HEK293 (cell line): ENCODE measurements at regions not wholly inside any gene's neighbourhood (a gene's known extent, or its start where the extent isn't known, plus 50 kb on each side); places are given as distances from the start of the nearest gene placed in this dataset.

Experiments
- KLF16 ChIP-seq: fragments of 450-650 bp; formaldehyde crosslinking; IDR thresholded peaks from 2 replicates; pipeline ENCODE4 v1.5.1; 2017; ENCODE audit warnings: missing biosample characterization, missing genetic modification characterization
- KLF7 ChIP-seq: fragments of 450-650 bp; formaldehyde crosslinking; IDR thresholded peaks from 2 replicates; pipeline ENCODE4 v1.5.1; 2016; ENCODE audit warnings: missing biosample characterization, missing genetic modification characterization, borderline replicate concordance
- KLF9 ChIP-seq: fragments of 450-650 bp; formaldehyde crosslinking; IDR thresholded peaks from 2 replicates; pipeline ENCODE4 v1.5.1; 2016; ENCODE audit warnings: missing biosample characterization, missing genetic modification characterization, low read depth
- OSR2 ChIP-seq: fragments of 450-650 bp; formaldehyde crosslinking; IDR thresholded peaks from 2 replicates; pipeline ENCODE4 v1.5.1; 2016; ENCODE audit warnings: missing biosample characterization, missing genetic modification characterization
- PRDM1 ChIP-seq: fragments of 450-650 bp; formaldehyde crosslinking; IDR thresholded peaks from 2 replicates; pipeline ENCODE4; 2016; ENCODE audit warnings: missing biosample characterization, missing genetic modification characterization
- SCRT2 ChIP-seq: fragments of 450-650 bp; formaldehyde crosslinking; IDR thresholded peaks from 2 replicates; pipeline ENCODE4 v1.5.1; 2016; ENCODE audit warnings: missing biosample characterization, missing genetic modification characterization
- SP7 ChIP-seq: fragments of 450-650 bp; formaldehyde crosslinking; IDR thresholded peaks from 2 replicates; pipeline ENCODE4 v1.5.1; 2016; ENCODE audit warnings: missing biosample characterization, missing genetic modification characterization
- ZNF112 ChIP-seq: fragments of 450-650 bp; formaldehyde crosslinking; IDR thresholded peaks from 2 replicates; pipeline ENCODE4 v1.5.0; 2017; ENCODE audit warnings: missing biosample characterization, missing genetic modification characterization
- ZNF121 ChIP-seq: fragments of 450-650 bp; formaldehyde crosslinking; IDR thresholded peaks from 2 replicates; pipeline ENCODE4 v1.5.1; 2016; ENCODE audit warnings: missing biosample characterization, missing genetic modification characterization
- ZNF138 ChIP-seq: fragments of 450-650 bp; formaldehyde crosslinking; IDR thresholded peaks from 2 replicates; pipeline ENCODE4 v1.5.1; 2016; ENCODE audit warnings: missing biosample characterization, missing genetic modification characterization, borderline replicate concordance
- ZNF155 ChIP-seq: fragments of 450-650 bp; formaldehyde crosslinking; IDR thresholded peaks from 2 replicates; pipeline ENCODE4 v1.5.1; 2016; ENCODE audit warnings: missing biosample characterization, missing genetic modification characterization
- ZNF16 ChIP-seq: fragments of 450-650 bp; formaldehyde crosslinking; IDR thresholded peaks from 2 replicates; pipeline ENCODE4 v1.5.1; 2016; ENCODE audit warnings: low read depth, missing biosample characterization, missing genetic modification characterization
- ZNF214 ChIP-seq: fragments of 450-650 bp; formaldehyde crosslinking; IDR thresholded peaks from 2 replicates; pipeline ENCODE4 v1.5.1; 2017; ENCODE audit warnings: missing biosample characterization, mild to moderate bottlenecking, missing genetic modification characterization, borderline replicate concordance
- ZNF292 ChIP-seq: fragments of 450-650 bp; formaldehyde crosslinking; IDR thresholded peaks from 2 replicates; pipeline ENCODE4 v1.5.1; 2016; ENCODE audit warnings: low read depth, missing biosample characterization, missing genetic modification characterization, borderline replicate concordance
- ZNF302 ChIP-seq: fragments of 450-650 bp; formaldehyde crosslinking; IDR thresholded peaks from 2 replicates; pipeline ENCODE4 v1.5.1; 2016; ENCODE audit warnings: missing biosample characterization, missing genetic modification characterization, low read depth
- ZNF341 ChIP-seq: fragments of 450-650 bp; formaldehyde crosslinking; IDR thresholded peaks from 2 replicates; pipeline ENCODE4; 2016; ENCODE audit warnings: low read depth, missing biosample characterization, missing genetic modification characterization
- ZNF350 ChIP-seq: fragments of 450-650 bp; formaldehyde crosslinking; IDR thresholded peaks from 2 replicates; pipeline ENCODE4 v1.5.0; 2017; ENCODE audit warnings: missing biosample characterization, mild to moderate bottlenecking, missing genetic modification characterization
- ZNF394 ChIP-seq: fragments of 450-650 bp; formaldehyde crosslinking; IDR thresholded peaks from 2 replicates; pipeline ENCODE4 v1.5.1; 2016; ENCODE audit warnings: missing biosample characterization, missing genetic modification characterization, mild to moderate bottlenecking, moderate library complexity, borderline replicate concordance
- ZNF510 ChIP-seq: fragments of 450-650 bp; formaldehyde crosslinking; IDR thresholded peaks from 2 replicates; pipeline ENCODE4 v1.5.1; 2018; ENCODE audit warnings: mild to moderate bottlenecking, missing genetic modification characterization, missing biosample characterization; ENCODE audit not compliant: insufficient replicate concordance
- ZNF747 ChIP-seq: fragments of 450-650 bp; formaldehyde crosslinking; IDR thresholded peaks from 2 replicates; pipeline ENCODE4 v1.5.1; 2016; ENCODE audit warnings: missing biosample characterization, missing genetic modification characterization
- ZXDB ChIP-seq: fragments of 450-650 bp; formaldehyde crosslinking; IDR thresholded peaks from 2 replicates; pipeline ENCODE4 v1.5.1; 2016; ENCODE audit warnings: missing biosample characterization, missing genetic modification characterization
- TF ChIP-seq, protein P1 (sequence below): fragments of 450-650 bp; formaldehyde crosslinking; IDR thresholded peaks from 2 replicates; pipeline ENCODE4 v1.5.1; 2016; ENCODE audit warnings: missing biosample characterization, missing genetic modification characterization, low read depth
- TF ChIP-seq, protein P2 (sequence below): fragments of 450-650 bp; formaldehyde crosslinking; IDR thresholded peaks from 2 replicates; pipeline ENCODE4; 2016; ENCODE audit warnings: missing biosample characterization, missing genetic modification characterization
- TF ChIP-seq, protein P3 (sequence below): fragments of 450-650 bp; formaldehyde crosslinking; IDR thresholded peaks from 2 replicates; pipeline ENCODE4 v1.5.1; 2016; ENCODE audit warnings: missing biosample characterization, missing genetic modification characterization, low read depth
- TF ChIP-seq, protein P4 (sequence below): fragments of 450-650 bp; formaldehyde crosslinking; IDR thresholded peaks from 2 replicates; pipeline ENCODE4 v1.5.1; 2017; ENCODE audit warnings: missing biosample characterization, missing genetic modification characterization
- TF ChIP-seq, protein P5 (sequence below): fragments of 450-650 bp; formaldehyde crosslinking; IDR thresholded peaks from 2 replicates; pipeline ENCODE4 v1.5.1; 2016; ENCODE audit warnings: missing biosample characterization, missing genetic modification characterization
- TF ChIP-seq, protein P6 (sequence below): fragments of 450-650 bp; formaldehyde crosslinking; IDR thresholded peaks from 2 replicates; pipeline ENCODE4 v1.5.1; 2017; ENCODE audit warnings: missing biosample characterization, mild to moderate bottlenecking, missing genetic modification characterization, moderate library complexity

DNA sequence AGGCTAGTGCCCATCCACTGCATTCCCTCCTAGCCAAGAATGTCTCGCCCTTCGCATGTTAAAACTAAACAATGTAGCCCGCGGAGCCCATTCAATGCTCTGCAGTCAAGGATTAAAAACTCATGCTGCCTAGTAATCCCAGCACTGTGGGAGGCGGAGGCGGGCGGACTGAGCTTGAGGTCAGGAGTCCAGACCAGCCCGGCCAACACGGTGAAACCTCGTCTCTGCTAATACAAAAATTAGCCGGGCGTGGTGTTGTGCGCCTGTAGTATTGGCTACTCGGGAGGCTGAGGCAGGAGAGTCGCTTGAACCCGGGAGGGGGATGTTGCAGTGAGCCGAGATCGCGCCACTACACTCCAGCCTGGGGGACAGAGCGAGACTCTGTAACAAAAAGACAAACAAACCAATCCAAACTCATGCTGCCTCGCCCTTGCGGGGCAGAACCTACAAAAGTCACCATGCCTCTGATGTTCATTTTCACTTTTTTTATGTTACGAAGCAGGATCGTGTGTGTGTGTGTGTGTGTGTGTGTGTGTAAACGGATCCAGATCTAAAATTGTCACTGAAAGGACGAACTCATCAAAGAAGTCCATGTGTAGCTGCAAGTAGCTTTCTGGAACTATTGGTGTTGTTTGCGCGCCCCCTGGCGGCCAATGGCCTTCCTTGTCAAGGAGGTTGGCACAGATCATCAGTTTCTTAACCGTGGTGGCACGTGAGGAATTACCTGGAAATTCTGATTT, 54.8 kb upstream of the SPESP1 start (continued):
- TF ChIP-seq, protein P1, sequence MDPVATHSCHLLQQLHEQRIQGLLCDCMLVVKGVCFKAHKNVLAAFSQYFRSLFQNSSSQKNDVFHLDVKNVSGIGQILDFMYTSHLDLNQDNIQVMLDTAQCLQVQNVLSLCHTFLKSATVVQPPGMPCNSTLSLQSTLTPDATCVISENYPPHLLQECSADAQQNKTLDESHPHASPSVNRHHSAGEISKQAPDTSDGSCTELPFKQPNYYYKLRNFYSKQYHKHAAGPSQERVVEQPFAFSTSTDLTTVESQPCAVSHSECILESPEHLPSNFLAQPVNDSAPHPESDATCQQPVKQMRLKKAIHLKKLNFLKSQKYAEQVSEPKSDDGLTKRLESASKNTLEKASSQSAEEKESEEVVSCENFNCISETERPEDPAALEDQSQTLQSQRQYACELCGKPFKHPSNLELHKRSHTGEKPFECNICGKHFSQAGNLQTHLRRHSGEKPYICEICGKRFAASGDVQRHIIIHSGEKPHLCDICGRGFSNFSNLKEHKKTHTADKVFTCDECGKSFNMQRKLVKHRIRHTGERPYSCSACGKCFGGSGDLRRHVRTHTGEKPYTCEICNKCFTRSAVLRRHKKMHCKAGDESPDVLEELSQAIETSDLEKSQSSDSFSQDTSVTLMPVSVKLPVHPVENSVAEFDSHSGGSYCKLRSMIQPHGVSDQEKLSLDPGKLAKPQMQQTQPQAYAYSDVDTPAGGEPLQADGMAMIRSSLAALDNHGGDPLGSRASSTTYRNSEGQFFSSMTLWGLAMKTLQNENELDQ (tag by site-specific recombination), result no peak
- TF ChIP-seq ZNF214 (tag by site-specific recombination) (no peak), ZNF510 (tag by site-specific recombination) (no peak), ZNF138 (no peak), ZNF747 (tag by site-specific recombination) (no peak), ZNF341 (0 out of 2 replicates have a peak, but pooled peaks have one; percentile 28), KLF7 (tag by site-specific recombination) (no peak; the same call in 1 of the 2 replicates), ZNF350 (tag by site-specific recombination) (no peak), KLF9 (no peak), SP7 (tag by site-specific recombination) (peak; percentile 78), ZNF16 (tag by site-specific recombination) (no peak), ZNF302 (tag by site-specific recombination) (no peak), OSR2 (tag by site-specific recombination) (0 out of 2 replicates have a peak, but pooled peaks have one; percentile 29), ZNF292 (tag by site-specific recombination) (no peak), KLF16 (tag by site-specific recombination) (peak; percentile 12; the same call in 1 of the 2 replicates), PRDM1 (tag by site-specific recombination) (peak; percentile 64), ZXDB (tag by site-specific recombination) (peak; percentile 80), ZNF112 (tag by site-specific recombination) (no peak), ZNF121 (tag by site-specific recombination) (no peak), SCRT2 (tag by site-specific recombination) (peak; percentile 74), ZNF394 (tag by site-specific recombination) (0 out of 2 replicates have a peak, but pooled peaks have one; percentile 69), ZNF155 (tag by site-specific recombination) (no peak)
- TF ChIP-seq, protein P2, sequence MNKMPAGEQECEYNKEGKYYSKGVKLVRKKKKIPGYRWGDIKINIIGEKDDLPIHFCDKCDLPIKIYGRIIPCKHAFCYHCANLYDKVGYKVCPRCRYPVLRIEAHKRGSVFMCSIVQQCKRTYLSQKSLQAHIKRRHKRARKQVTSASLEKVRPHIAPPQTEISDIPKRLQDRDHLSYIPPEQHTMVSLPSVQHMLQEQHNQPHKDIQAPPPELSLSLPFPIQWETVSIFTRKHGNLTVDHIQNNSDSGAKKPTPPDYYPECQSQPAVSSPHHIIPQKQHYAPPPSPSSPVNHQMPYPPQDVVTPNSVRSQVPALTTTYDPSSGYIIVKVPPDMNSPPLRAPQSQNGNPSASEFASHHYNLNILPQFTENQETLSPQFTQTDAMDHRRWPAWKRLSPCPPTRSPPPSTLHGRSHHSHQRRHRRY, result no peak
- TF ChIP-seq, protein P3, sequence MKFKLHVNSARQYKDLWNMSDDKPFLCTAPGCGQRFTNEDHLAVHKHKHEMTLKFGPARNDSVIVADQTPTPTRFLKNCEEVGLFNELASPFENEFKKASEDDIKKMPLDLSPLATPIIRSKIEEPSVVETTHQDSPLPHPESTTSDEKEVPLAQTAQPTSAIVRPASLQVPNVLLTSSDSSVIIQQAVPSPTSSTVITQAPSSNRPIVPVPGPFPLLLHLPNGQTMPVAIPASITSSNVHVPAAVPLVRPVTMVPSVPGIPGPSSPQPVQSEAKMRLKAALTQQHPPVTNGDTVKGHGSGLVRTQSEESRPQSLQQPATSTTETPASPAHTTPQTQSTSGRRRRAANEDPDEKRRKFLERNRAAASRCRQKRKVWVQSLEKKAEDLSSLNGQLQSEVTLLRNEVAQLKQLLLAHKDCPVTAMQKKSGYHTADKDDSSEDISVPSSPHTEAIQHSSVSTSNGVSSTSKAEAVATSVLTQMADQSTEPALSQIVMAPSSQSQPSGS (tag by site-specific recombination), result no peak
- TF ChIP-seq, protein P4, sequence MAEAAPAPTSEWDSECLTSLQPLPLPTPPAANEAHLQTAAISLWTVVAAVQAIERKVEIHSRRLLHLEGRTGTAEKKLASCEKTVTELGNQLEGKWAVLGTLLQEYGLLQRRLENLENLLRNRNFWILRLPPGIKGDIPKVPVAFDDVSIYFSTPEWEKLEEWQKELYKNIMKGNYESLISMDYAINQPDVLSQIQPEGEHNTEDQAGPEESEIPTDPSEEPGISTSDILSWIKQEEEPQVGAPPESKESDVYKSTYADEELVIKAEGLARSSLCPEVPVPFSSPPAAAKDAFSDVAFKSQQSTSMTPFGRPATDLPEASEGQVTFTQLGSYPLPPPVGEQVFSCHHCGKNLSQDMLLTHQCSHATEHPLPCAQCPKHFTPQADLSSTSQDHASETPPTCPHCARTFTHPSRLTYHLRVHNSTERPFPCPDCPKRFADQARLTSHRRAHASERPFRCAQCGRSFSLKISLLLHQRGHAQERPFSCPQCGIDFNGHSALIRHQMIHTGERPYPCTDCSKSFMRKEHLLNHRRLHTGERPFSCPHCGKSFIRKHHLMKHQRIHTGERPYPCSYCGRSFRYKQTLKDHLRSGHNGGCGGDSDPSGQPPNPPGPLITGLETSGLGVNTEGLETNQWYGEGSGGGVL, result no peak
- TF ChIP-seq, protein P5, sequence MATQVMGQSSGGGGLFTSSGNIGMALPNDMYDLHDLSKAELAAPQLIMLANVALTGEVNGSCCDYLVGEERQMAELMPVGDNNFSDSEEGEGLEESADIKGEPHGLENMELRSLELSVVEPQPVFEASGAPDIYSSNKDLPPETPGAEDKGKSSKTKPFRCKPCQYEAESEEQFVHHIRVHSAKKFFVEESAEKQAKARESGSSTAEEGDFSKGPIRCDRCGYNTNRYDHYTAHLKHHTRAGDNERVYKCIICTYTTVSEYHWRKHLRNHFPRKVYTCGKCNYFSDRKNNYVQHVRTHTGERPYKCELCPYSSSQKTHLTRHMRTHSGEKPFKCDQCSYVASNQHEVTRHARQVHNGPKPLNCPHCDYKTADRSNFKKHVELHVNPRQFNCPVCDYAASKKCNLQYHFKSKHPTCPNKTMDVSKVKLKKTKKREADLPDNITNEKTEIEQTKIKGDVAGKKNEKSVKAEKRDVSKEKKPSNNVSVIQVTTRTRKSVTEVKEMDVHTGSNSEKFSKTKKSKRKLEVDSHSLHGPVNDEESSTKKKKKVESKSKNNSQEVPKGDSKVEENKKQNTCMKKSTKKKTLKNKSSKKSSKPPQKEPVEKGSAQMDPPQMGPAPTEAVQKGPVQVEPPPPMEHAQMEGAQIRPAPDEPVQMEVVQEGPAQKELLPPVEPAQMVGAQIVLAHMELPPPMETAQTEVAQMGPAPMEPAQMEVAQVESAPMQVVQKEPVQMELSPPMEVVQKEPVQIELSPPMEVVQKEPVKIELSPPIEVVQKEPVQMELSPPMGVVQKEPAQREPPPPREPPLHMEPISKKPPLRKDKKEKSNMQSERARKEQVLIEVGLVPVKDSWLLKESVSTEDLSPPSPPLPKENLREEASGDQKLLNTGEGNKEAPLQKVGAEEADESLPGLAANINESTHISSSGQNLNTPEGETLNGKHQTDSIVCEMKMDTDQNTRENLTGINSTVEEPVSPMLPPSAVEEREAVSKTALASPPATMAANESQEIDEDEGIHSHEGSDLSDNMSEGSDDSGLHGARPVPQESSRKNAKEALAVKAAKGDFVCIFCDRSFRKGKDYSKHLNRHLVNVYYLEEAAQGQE (tag by site-specific recombination), result no peak
- TF ChIP-seq, protein P6, sequence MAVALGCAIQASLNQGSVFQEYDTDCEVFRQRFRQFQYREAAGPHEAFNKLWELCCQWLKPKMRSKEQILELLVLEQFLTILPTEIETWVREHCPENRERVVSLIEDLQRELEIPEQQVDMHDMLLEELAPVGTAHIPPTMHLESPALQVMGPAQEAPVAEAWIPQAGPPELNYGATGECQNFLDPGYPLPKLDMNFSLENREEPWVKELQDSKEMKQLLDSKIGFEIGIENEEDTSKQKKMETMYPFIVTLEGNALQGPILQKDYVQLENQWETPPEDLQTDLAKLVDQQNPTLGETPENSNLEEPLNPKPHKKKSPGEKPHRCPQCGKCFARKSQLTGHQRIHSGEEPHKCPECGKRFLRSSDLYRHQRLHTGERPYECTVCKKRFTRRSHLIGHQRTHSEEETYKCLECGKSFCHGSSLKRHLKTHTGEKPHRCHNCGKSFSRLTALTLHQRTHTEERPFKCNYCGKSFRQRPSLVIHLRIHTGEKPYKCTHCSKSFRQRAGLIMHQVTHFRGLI (tag by site-specific recombination), result no peak
